OCI-LY7 (cell line): ENCODE measurements at regions not wholly inside any gene's neighbourhood (a gene's known extent, or its start where the extent isn't known, plus 50 kb on each side); places are given as distances from the start of the nearest gene placed in this dataset.
"Not testable (repeated sequence)": the region's sequence is repeated elsewhere in the genome, so short reads cannot be mapped to it uniquely, and the experiment has no call there.

ENCODE experiments used
- BruUV-seq: library from RNA; stranded (reverse); fragments of 400-500 nt; replicated peaks from 2 replicates; lab custom pipeline; 2021; lab: Mats Ljungman, UMichigan
- CTCF ChIA-PET: fragments of 300-600 bp; sonication (Branson Sonifier 250); formaldehyde crosslinking; loops from one replicate; lab custom pipeline; 2022; ENCODE audit warnings: antibody characterized with exemption; ENCODE audit not compliant: unreplicated experiment; lab: Charles Lee
- POLR2A ChIA-PET: fragments of 300-600 bp; sonication (Branson Sonifier 250); formaldehyde crosslinking; loops from one replicate; lab custom pipeline; 2022; ENCODE audit warnings: antibody characterized with exemption; lab: Charles Lee
- DNase-seq: peaks from one replicate; pipeline ENCODE4 v3.0.0-alpha.2; 2015; ENCODE audit warnings: low spot score
- H2AFZ ChIP-seq: fragments of 200-600 bp; sonication (generic), shearing (Covaris generic); 2 replicates; pipeline ENCODE4 v1.6.1; 2014; ENCODE audit warnings: mild to moderate bottlenecking, antibody characterized with exemption, low read length, moderate library complexity
- H3K27ac ChIP-seq: fragments of 200-600 bp; sonication (generic); 2 replicates; pipeline ENCODE4 v1.5.1; 2014; ENCODE audit warnings: mixed run types, low read depth, mild to moderate bottlenecking, moderate library complexity, low read length, inconsistent platforms; ENCODE audit not compliant: poor library complexity, severe bottlenecking
- H3K36me3 ChIP-seq: fragments of 200-600 bp; sonication (generic); 2 replicates; pipeline ENCODE4 v1.6.1; 2014; ENCODE audit warnings: mild to moderate bottlenecking, antibody characterized with exemption, low read length, moderate library complexity, mixed read lengths; ENCODE audit not compliant: insufficient read depth
- H3K4me1 ChIP-seq: fragments of 200-600 bp; sonication (generic); 2 replicates; pipeline ENCODE4 v1.5.1; 2014; ENCODE audit warnings: mild to moderate bottlenecking, low read length; ENCODE audit not compliant: insufficient read depth, poor library complexity, severe bottlenecking
- H3K4me2 ChIP-seq: fragments of 200-600 bp; sonication (generic); 2 replicates; pipeline ENCODE4 v1.6.1; 2014; ENCODE audit warnings: mild to moderate bottlenecking, low read length
- H3K4me3 ChIP-seq: fragments of 200-600 bp; sonication (generic); 2 replicates; pipeline ENCODE4 v1.5.1; 2014; ENCODE audit warnings: mild to moderate bottlenecking, low read depth, low read length; ENCODE audit not compliant: poor library complexity, severe bottlenecking
- H3K79me2 ChIP-seq: fragments of 200-600 bp; sonication (generic); 2 replicates; pipeline ENCODE4 v1.6.1; 2016; ENCODE audit warnings: low read depth, mild to moderate bottlenecking, low read length, moderate library complexity, mixed read lengths; ENCODE audit not compliant: insufficient read depth
- H3K9me2 ChIP-seq: fragments of 200-600 bp; sonication (generic); 2 replicates; pipeline ENCODE4 v1.6.1; 2016; ENCODE audit warnings: mild to moderate bottlenecking, low read length, mixed read lengths; ENCODE audit not compliant: insufficient read depth
- H3K9me3 ChIP-seq: fragments of 200-600 bp; sonication (generic); 2 replicates; pipeline ENCODE4 v1.6.1; 2014; ENCODE audit warnings: mild to moderate bottlenecking, mixed run types, low read length, mixed read lengths
- H4K20me1 ChIP-seq: fragments of 200-600 bp; sonication (generic); 2 replicates; pipeline ENCODE4 v1.6.1; 2014; ENCODE audit warnings: mild to moderate bottlenecking, antibody characterized with exemption, low read length, moderate library complexity, mixed read lengths; ENCODE audit not compliant: insufficient read depth
- CTCF ChIP-seq: fragments of 200-600 bp; sonication (generic); conservative IDR thresholded peaks from 2 replicates; pipeline ENCODE4 v1.5.1; 2014; ENCODE audit warnings: mild to moderate bottlenecking, antibody characterized with exemption, low read length, moderate library complexity, mixed read lengths
- EZH2phosphoT487 ChIP-seq: fragments of 200-600 bp; sonication (generic); IDR thresholded peaks from 2 replicates; pipeline ENCODE4 v1.6.1; 2018; ENCODE audit warnings: low read depth, borderline replicate concordance, mild to moderate bottlenecking, mixed run types, antibody characterized with exemption, low read length, moderate library complexity, mixed read lengths
- intact Hi-C: fragments of 100-400 bp; cut with micrococcal nuclease; formaldehyde crosslinking; loops from one replicate; pipeline ENCODE4 v1.10.0; 2022; ENCODE audit not compliant: unreplicated experiment

GRCh38 chr17:34424814-34425491, 61.9 kb upstream of the CCL1 start:
- Histone ChIP-seq H3K4me2 (no peak overlapping the region), H4K20me1 (no peaks in the 10 kb centered on the region), H3K9me2 (no peaks in the 10 kb centered on the region), H3K27ac (no peak overlapping the region), H2AFZ (no peak overlapping the region), H3K79me2 (no peaks in the 10 kb centered on the region), H3K36me3 (no peaks in the 10 kb centered on the region), H3K4me3 (no peak overlapping the region), H3K9me3 (no peaks in the 10 kb centered on the region), H3K4me1 (no peaks in the 10 kb centered on the region)
- TF ChIP-seq CTCF (peak; percentile 61), EZH2phosphoT487 (no peak)
- BruUV-seq = no TSS peak
- intact Hi-C loops = loop anchor here (10.0 kb wide), 3 partner anchors 50 to 690 kb away; partner anchors contain the start of gene RAD51D
- peak; percentile 24 for DNase-seq
- ChIA-PET POLR2A (no interaction called here), CTCF (no interaction called here)

GRCh38 chr17:34423978-34424813, 61.2 kb upstream of the CCL1 start:
- no peak for TF ChIP-seq EZH2phosphoT487
- TF ChIP-seq CTCF = no peak
- DNase-seq = no peak
- H3K4me2 ChIP-seq = no peak overlapping the region
- BruUV-seq = no TSS peak
- H3K79me2 ChIP-seq = no peaks in the 10 kb centered on the region
- intact Hi-C loops = loop anchor here (10.0 kb wide), 3 partner anchors 51 to 691 kb away; partner anchors contain the start of gene RAD51D
- H3K9me2 ChIP-seq = no peaks in the 10 kb centered on the region
- no peaks in the 10 kb centered on the region for H3K4me1 ChIP-seq
- no peaks in the 10 kb centered on the region for H4K20me1 ChIP-seq
- no peak overlapping the region for H3K4me3 ChIP-seq
- no peaks in the 10 kb centered on the region for H3K9me3 ChIP-seq
- no peaks in the 10 kb centered on the region for H3K36me3 ChIP-seq
- ChIA-PET POLR2A (no interaction called here), CTCF (no interaction called here)
- no peak overlapping the region for H2AFZ ChIP-seq
- no peak overlapping the region for H3K27ac ChIP-seq

- CTCF ChIA-PET, H3K9me3 ChIP-seq, H3K36me3 ChIP-seq, H3K4me3 ChIP-seq, H3K4me2 ChIP-seq, POLR2A ChIA-PET, H3K79me2 ChIP-seq, DNase-seq, H4K20me1 ChIP-seq, H3K9me2 ChIP-seq, H3K4me1 ChIP-seq, H2AFZ ChIP-seq, BruUV-seq, H3K27ac ChIP-seq: not testable (repeated sequence)
- intact Hi-C loops = loop anchor here (10.0 kb wide), 3 partner anchors 51 to 691 kb away; partner anchors contain the start of gene RAD51D
Observed at GRCh38 chr17:34423315-34423714, 60.3 kb upstream of the CCL1 start.
